GM20000 (cell line): ENCODE measurements at regions not wholly inside any gene's neighbourhood (a gene's known extent, or its start where the extent isn't known, plus 50 kb on each side); places are given as distances from the start of the nearest gene placed in this dataset.

Source experiments
- DNase-seq: peaks from one replicate; pipeline ENCODE4 v3.0.0; 2012; ENCODE audit warnings: low spot score
- CTCF ChIP-seq: IDR thresholded peaks from 2 replicates; pipeline ENCODE4 v1.5.1; 2012; ENCODE audit warnings: mild to moderate bottlenecking, control low read depth; ENCODE audit errors: extremely low read depth, missing control alignments

GRCh38 chr1:42013881-42014470 lies 95.3 kb upstream of the HIVEP3 start:
- no peak for DNase-seq
- TF ChIP-seq CTCF, result no peak

GRCh38 chr1:42012852-42013251 lies 94.1 kb upstream of the HIVEP3 start:
- no peak for DNase-seq
- TF ChIP-seq CTCF, result no peak

GRCh38 chr1:42010381-42010780 lies 91.7 kb upstream of the HIVEP3 start:
- no peak for DNase-seq
- TF ChIP-seq CTCF, result no peak

- no peak for TF ChIP-seq CTCF
- no peak for DNase-seq
These were observed 89.5 kb upstream of the HIVEP3 start for GRCh38 chr1:42008264-42008663.

- DNase-seq, result no peak
- TF ChIP-seq CTCF, result no peak
These were observed 88.1 kb upstream of the HIVEP3 start for GRCh38 chr1:42006836-42007235.

GRCh38 chr1:42006093-42006492 lies 87.4 kb upstream of the HIVEP3 start:
- peak; percentile 21 for DNase-seq
- no peak for TF ChIP-seq CTCF

- no peak for TF ChIP-seq CTCF
- DNase-seq, result no peak
These were observed 86.8 kb upstream of the HIVEP3 start for GRCh38 chr1:42005530-42005929.
